Cardiac septum (tissue), 1 donor: ENCODE measurements at regions not wholly inside any gene's neighbourhood (a gene's known extent, or its start where the extent isn't known, plus 50 kb on each side); places are given as distances from the start of the nearest gene placed in this dataset.
"Not testable (repeated sequence)": the region's sequence is repeated elsewhere in the genome, so short reads cannot be mapped to it uniquely, and the experiment has no call there.

ENCODE experiments used
- DNase-seq: peaks from one replicate; pipeline ENCODE4 v3.0.0-alpha.2; 2020; ENCODE audit warnings: low spot score
- intact Hi-C: fragments of 100-400 bp; cut with DNase I; formaldehyde crosslinking; loops from one replicate; pipeline ENCODE4 v1.14.0; 2022
- donor health status: DM: no; HTN: no; CAD: no.

DNA sequence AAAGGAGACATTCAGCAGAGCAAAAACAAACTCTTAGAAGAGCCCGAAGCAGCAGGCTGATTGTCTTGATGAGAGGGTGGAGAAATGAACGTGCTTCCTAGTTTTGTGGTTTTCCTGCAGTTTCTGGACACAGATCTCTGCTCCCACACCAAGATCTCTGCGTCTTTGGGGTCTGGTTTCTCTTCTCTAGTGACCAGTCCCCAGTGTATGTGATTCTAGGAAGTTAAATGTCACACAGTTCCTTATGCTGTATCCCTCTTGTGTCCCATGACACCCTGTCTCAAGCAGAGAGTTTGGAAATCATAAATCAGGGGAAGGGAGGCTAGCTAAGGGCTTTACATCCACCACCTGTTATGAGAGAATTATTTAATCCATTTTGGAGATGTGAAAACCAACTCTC, 55.4 kb upstream of the KLF14 start:
- DNase-seq = no peak
- intact Hi-C loops = no loop called here

GRCh38 chr7:130791746-130792145, 57.7 kb upstream of the KLF14 start:
- intact Hi-C loops = no loop called here
- DNase-seq = no peak

- intact Hi-C loops = no loop called here
- no peak for DNase-seq
Observed at GRCh38 chr7:130793855-130794618, 60.0 kb upstream of the KLF14 start.

DNA sequence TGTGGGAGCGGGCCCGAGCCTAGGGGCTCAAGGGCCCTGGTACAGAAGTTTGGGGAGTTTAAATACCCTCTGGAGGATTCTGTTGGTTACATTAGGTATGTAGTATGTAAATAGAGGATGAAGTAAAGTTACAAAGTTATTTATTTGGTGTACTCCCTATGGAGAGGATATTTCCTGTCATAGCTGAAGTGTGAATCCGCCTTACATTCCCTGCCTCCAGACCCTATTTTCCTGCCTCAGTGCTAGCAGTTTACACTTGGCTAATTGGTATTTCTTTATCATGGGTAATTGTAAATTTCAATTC, 60.6 kb upstream of the KLF14 start:
- intact Hi-C loops = no loop called here
- no peak for DNase-seq

DNA sequence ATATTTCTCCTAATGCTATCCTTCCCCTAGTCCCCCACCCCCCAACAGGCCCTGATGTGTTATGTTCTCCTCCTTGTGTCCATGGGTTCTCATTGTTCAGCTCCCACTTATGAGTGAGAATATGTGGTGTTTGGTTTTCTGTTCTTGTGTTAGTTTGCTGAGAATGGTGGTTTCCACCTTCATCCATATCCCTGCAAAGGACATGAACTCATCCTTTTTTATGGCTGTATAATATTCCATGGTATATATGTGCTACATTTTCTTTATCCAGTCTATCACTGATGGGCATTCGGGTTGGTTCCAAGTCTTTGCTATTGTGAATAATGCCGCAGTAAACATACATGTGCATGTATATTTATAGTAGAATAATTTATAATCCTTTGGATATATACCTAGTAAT, 62.4 kb upstream of the KLF14 start:
- DNase-seq, intact Hi-C loops: not testable (repeated sequence)

DNA sequence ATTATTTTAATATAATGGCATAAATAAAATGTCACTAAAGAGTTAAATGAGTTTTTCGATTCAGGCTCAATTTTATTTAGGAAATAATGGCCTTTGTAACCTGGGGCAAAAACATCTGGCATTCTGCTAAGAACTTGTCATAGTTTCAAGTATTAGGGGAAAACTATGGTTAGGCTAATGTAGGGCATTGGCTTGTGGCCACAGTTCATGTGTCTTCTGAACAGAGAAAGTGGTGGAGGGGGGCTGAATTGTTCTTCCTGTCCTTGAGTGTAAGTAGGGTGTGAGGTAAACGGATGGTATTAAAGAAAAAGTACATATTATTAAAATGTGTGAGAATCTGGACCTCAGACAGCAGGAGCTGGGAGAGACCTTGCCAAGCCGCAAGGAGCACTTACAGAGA, 69.1 kb upstream of the KLF14 start:
- no peak for DNase-seq
- intact Hi-C loops = no loop called here

DNA sequence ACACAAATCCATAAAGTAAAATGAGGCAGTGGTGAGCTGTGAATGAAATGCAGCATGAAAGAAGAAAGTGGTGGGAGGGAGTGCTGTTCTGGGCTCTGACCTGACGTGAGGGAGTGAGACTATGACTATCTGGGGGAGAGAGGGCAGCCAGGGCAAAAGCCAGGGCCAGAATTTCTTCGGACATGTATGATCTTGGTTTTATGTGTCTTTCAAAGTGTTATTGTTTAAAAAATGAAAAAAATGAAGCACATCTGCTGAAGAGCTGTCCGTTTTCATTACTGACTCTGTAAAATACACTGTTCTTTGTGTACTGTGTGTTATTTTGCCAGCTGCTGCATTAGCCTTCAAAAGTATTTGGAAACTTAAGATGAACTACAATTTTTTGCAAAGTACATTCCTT, 70.2 kb upstream of the KLF14 start:
- intact Hi-C loops = no loop called here
- no peak for DNase-seq

DNA sequence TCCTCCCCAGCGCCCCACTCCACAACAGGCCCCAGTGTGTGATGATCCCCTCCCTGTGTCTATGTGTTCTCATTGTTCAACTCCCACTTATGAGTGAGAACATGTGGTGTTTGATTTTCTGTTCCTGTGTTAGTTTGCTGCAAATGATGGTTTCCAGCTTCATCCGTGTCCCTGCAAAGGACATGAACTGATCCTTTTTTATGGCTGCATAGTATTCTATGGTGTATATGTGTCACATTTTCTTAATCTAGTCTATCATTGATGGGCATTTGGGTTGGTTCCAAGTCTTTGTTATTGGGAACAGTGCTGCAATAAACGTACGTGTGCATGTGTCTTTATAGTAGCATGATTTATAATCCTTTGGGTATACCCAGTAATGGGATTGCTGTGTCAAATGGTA, 78.8 kb upstream of the KLF14 start:
- DNase-seq, intact Hi-C loops: not testable (repeated sequence)

GRCh38 chr7:130814778-130815335, 80.8 kb upstream of the KLF14 start:
- no peak for DNase-seq
- intact Hi-C loops = no loop called here

- intact Hi-C loops = no loop called here
- DNase-seq = no peak
Observed at GRCh38 chr7:130818056-130818455, 84.0 kb upstream of the KLF14 start.

GRCh38 chr7:130821864-130822263, 87.9 kb upstream of the KLF14 start:
- intact Hi-C loops = no loop called here
- no peak for DNase-seq

GRCh38 chr7:130822642-130823041, 88.6 kb upstream of the KLF14 start:
- no peak for DNase-seq
- intact Hi-C loops = no loop called here

DNA sequence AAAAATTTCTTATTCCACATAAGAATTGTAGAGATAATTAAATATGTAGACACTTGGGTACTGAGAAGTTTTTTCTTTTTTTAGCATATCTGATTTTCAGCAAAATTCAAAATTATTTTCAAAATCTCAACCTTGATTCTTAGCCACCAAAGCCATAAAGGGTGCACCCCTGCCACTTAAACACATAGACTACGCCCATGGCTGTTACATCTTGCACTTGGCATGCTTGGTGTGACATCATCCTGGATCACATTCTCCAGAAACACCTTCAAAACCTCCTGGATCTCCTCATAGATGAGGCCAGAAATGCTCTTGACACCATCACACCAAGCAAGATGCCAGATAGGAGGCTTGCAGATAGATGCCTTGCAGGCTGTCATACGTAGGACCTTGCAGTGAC, 89.1 kb upstream of the KLF14 start:
- no peak for DNase-seq
- intact Hi-C loops = no loop called here

DNA sequence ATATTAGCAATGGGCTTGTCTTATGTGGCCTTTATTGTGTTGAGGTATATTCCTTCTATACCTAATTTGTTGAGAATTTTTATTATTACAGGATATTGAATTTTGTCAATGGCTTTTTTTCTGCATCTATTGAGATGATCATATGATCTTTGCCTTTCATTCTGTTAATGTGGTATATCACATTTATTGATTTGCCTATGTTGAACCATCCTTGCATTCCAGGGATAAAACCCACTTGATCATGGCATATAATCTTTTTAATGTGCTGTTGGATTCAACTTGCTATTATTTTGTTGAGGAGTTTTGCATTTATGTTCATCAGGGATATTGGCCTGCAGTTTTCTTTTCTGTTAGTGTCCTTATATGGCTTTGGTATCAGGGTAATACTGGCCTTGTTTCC, 91.8 kb upstream of the KLF14 start:
- no peak for DNase-seq
- intact Hi-C loops = no loop called here

GRCh38 chr7:130829415-130829814, 95.4 kb upstream of the KLF14 start:
- intact Hi-C loops = no loop called here
- no peak for DNase-seq

- no peak for DNase-seq
- intact Hi-C loops = loop anchor here (5.0 kb wide), 1 partner anchor 759 kb away; the partner anchor contains the start of gene KLHDC10
Observed at GRCh38 chr7:130831322-130831721, 97.3 kb upstream of the KLF14 start.

DNA sequence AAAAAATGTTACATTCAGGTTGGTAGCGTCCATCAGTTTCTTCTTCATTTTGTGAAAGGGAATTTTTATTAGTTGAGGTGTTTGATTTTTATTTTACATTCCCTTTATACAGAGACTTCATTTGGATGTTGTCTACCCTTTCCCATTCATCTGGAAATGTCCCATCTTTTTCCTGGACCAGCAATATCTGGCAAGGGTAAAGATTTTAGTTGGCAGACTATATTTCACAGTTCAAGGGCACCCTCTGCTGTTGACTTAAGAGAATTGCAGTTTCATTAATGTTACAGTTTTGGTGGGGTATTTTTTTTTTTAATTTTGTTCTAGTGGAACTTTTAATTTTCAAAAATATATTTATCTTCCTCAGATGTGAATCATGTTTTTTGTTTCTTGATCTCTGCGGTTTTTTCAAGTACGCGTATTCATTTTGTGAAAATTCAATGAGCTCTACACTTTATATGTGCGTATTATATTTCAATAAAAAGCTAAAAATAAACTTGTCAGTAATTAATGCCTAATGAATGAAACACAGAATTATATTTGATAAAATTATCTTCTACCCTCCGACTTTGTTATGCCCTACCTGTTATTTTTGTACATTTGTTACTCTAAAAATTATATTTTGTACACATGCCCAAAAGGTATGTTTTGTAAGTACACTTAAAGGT, 97.9 kb upstream of the KLF14 start:
- DNase-seq = no peak
- intact Hi-C loops = loop anchor here (5.0 kb wide), 1 partner anchor 760 kb away; the partner anchor contains the start of gene KLHDC10

DNA sequence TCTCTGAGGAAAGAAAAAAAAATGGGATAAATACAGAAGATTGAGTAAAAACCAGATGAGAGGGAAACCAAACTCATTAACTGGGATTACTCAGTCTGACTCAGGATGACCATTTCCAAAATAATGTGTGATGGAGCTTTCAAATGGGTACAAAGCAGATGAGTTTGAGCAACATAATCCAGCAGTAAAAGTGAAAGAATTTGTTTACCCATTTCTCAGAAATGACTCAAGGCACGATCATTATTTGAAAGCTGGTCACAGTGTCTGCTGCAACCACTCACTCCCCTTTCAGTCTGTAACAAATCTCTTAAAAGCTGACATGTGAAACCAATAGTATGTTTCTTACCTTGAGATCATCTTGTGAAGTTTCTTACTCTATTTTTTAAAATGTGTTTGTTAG, 104.7 kb upstream of the KLF14 start:
- intact Hi-C loops = no loop called here
- DNase-seq = no peak

DNA sequence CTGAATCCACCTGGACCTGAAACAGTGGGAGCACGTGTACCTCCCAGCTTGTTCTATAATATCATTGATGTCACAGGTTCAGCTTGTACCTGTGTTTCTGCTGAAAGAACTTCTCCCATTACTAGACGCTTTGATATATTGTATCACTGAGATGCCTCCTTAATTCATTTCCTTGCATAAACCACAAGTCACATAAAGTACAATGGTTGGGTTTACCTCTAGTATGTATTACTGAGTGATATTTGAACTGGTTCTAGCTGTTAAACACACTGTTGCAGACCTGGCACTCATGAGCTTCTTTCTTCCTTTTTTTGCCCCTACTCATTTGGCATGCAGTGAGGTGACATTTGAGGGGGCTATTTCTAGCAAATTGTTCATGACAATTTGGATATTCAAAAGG, 106.6 kb upstream of the KLF14 start:
- intact Hi-C loops = no loop called here
- DNase-seq = no peak

- intact Hi-C loops = no loop called here
Observed at GRCh38 chr7:130841416-130841815, 107.4 kb upstream of the KLF14 start.

DNA sequence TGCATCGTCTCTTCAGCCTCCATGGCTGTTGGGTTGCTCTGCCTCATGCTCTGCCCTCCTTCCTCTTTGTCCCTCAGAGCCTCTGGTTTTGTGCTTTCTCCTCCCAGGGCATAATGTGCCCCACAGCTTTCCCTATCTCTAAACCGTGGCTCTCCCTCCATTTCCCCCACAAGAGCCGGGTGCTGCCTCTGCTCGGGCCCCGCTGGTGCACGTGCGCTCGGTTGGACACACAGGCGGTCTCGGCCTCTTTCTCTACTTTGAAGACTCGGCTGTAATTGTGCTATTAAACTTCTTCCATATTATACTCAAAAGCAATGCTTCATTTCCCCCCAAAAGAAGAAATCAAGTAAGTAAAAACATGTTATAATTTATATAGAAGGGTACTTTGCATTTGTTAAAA, 109.7 kb upstream of the KLF14 start:
- DNase-seq = no peak
- intact Hi-C loops = no loop called here

More at GRCh38 chr7:130841416-130841815, 107.4 kb upstream of the KLF14 start:
- DNase-seq = no peak
